Fibroblast of lung (primary cell): ENCODE measurements at regions not wholly inside any gene's neighbourhood (a gene's known extent, or its start where the extent isn't known, plus 50 kb on each side); places are given as distances from the start of the nearest gene placed in this dataset.
A peak's percentile ranks its signal among the peaks of the same experiment; 100 is the strongest.

ENCODE experiments used
- DNase-seq, 2 donors: peaks; one replicate each; pipeline versions ENCODE4 v3.0.0 to v3.0.0-alpha.2; 2010; ENCODE audit warnings: low read depth in 2 of 2
- H2AFZ ChIP-seq: 2 replicates; pipeline ENCODE4 v1.5.1; 2012; ENCODE audit warnings: low read length, control low read depth, inconsistent platforms
- H3K27ac ChIP-seq: 2 replicates; pipeline ENCODE4 v1.5.1; 2011; ENCODE audit warnings: low read length, control low read depth; ENCODE audit not compliant: insufficient read depth
- H3K27me3 ChIP-seq: 2 replicates; pipeline ENCODE4 v1.5.1; 2011; ENCODE audit warnings: mild to moderate bottlenecking, low read length; ENCODE audit not compliant: control insufficient read depth, insufficient read depth
- H3K36me3 ChIP-seq: 2 replicates; pipeline ENCODE4 v1.5.1; 2011; ENCODE audit warnings: low read length; ENCODE audit not compliant: control insufficient read depth, insufficient read depth
- H3K4me1 ChIP-seq: 2 replicates; pipeline ENCODE4 v1.5.1; 2011; ENCODE audit warnings: low read length; ENCODE audit not compliant: control insufficient read depth, insufficient read depth; ENCODE audit errors: extremely low read depth
- H3K4me2 ChIP-seq: 2 replicates; pipeline ENCODE4 v1.5.1; 2011; ENCODE audit warnings: low read length, control low read depth; ENCODE audit not compliant: insufficient read depth; ENCODE audit errors: extremely low read depth
- H3K4me3 ChIP-seq, 4 experiments: fragments of 200-600 bp in 1 of 4; sonication (generic) in 1 of 4; replicated peaks in 1 of 4; 2 replicates each; pipeline ENCODE4 v1.5.1; 2011 to 2016; ENCODE audit warnings: low read length in 4 of 4, low read depth in 3 of 4, mild to moderate bottlenecking in 3 of 4, control low read depth in 2 of 4, inconsistent platforms in 1 of 4, mixed read lengths in 1 of 4; ENCODE audit not compliant: insufficient read depth in 1 of 4; ENCODE audit errors: control extremely low read depth in 1 of 4
- H3K79me2 ChIP-seq: 2 replicates; pipeline ENCODE4 v1.5.1; 2012; ENCODE audit warnings: mild to moderate bottlenecking, low read length, inconsistent platforms; ENCODE audit not compliant: control insufficient read depth, insufficient read depth
- H3K9ac ChIP-seq: 2 replicates; pipeline ENCODE4 v1.5.1; 2011; ENCODE audit warnings: mild to moderate bottlenecking, low read length, control low read depth; ENCODE audit not compliant: insufficient read depth
- H3K9me3 ChIP-seq: 2 replicates; pipeline ENCODE4 v1.5.1; 2012; ENCODE audit warnings: low read depth, low read length; ENCODE audit not compliant: control insufficient read depth, insufficient read depth
- H4K20me1 ChIP-seq: 2 replicates; pipeline ENCODE4 v1.5.1; 2011; ENCODE audit warnings: low read length; ENCODE audit not compliant: control insufficient read depth, insufficient read depth; ENCODE audit errors: extremely low read depth
- CTCF ChIP-seq, 2 donors: IDR thresholded peaks in 1 of 2; conservative IDR thresholded peaks in 1 of 2; 1 replicate in 1 of 2; 2 replicates in 1 of 2; pipeline ENCODE4 v1.5.1; 2011 to 2012; ENCODE audit warnings: low read length in 2 of 2, control low read depth in 1 of 2, inconsistent platforms in 1 of 2, low read depth in 1 of 2, mild to moderate bottlenecking in 1 of 2
- EZH2 ChIP-seq: IDR thresholded peaks from 2 replicates; pipeline ENCODE4 v1.5.1; 2012; ENCODE audit warnings: low read length, control low read depth, mild to moderate bottlenecking; ENCODE audit errors: missing control alignments

GRCh38 chr1:106995970-106996369 lies 60.5 kb upstream of the PRMT6 start:
- Histone ChIP-seq H3K9ac (no peak overlapping the region), H3K79me2 (no peaks in the 10 kb centered on the region), H3K9me3 (no peaks in the 10 kb centered on the region), H3K36me3 (no peaks in the 10 kb centered on the region), H2AFZ (no peak overlapping the region), H3K27ac (no peak overlapping the region), H3K4me3 (no peak overlapping the region), H4K20me1 (no peaks in the 10 kb centered on the region), H3K4me2 (no peak overlapping the region), H3K27me3 (no peaks in the 10 kb centered on the region), H3K4me1 (no peaks in the 10 kb centered on the region)
- no peak for TF ChIP-seq EZH2
- TF ChIP-seq CTCF (conservative IDR thresholded peaks at IDR 0.05 in 1 of 2, IDR thresholded peaks at IDR 0.05 in 1 of 2; ENCODE audit: low read depth in 1 of 2, low read length in 2 of 2), result no peak
- no peak for DNase-seq

GRCh38 chr1:106998431-106999002 lies 58.0 kb upstream of the PRMT6 start:
- DNase-seq, result no peak
- Histone ChIP-seq H3K79me2 (no peaks in the 10 kb centered on the region), H2AFZ (no peak overlapping the region), H3K4me1 (no peaks in the 10 kb centered on the region), H3K4me3 (no peak overlapping the region), H3K27ac (no peak overlapping the region), H3K36me3 (no peaks in the 10 kb centered on the region), H3K9ac (no peak overlapping the region), H3K27me3 (no peaks in the 10 kb centered on the region), H3K9me3 (no peaks in the 10 kb centered on the region), H4K20me1 (no peaks in the 10 kb centered on the region), H3K4me2 (no peak overlapping the region)
- TF ChIP-seq CTCF (conservative IDR thresholded peaks at IDR 0.05 in 1 of 2, IDR thresholded peaks at IDR 0.05 in 1 of 2; ENCODE audit: low read depth in 1 of 2, low read length in 2 of 2) (no peak), EZH2 (no peak)

GRCh38 chr1:107000902-107001301 lies 55.6 kb upstream of the PRMT6 start:
- Histone ChIP-seq H2AFZ (no peak overlapping the region), H4K20me1 (no peaks in the 10 kb centered on the region), H3K79me2 (no peaks in the 10 kb centered on the region), H3K9ac (no peak overlapping the region), H3K4me3 (no peak overlapping the region), H3K27ac (no peak overlapping the region), H3K4me2 (no peak overlapping the region), H3K27me3 (no peaks in the 10 kb centered on the region), H3K4me1 (no peaks in the 10 kb centered on the region), H3K36me3 (no peaks in the 10 kb centered on the region), H3K9me3 (no peaks in the 10 kb centered on the region)
- TF ChIP-seq EZH2 (no peak), CTCF (conservative IDR thresholded peaks at IDR 0.05 in 1 of 2, IDR thresholded peaks at IDR 0.05 in 1 of 2; ENCODE audit: low read depth in 1 of 2, low read length in 2 of 2) (no peak)
- peak; percentile 16 to 64 for DNase-seq
